ENCODE measurements at regions not wholly inside any gene's neighbourhood (a gene's known extent, or its start where the extent isn't known, plus 50 kb on each side); places are given as distances from the start of the nearest gene placed in this dataset.

- TF ChIP-seq POLR2A (IDR thresholded peaks at IDR 0.05) (no peak), CTCF (IDR thresholded peaks at IDR 0.05) (no peak)
Measured at GRCh38 chr6:71556141-71556540, 267.5 kb downstream of the OGFRL1 start.
